HG03469 (cell line): ENCODE measurements at regions not wholly inside any gene's neighbourhood (a gene's known extent, or its start where the extent isn't known, plus 50 kb on each side); places are given as distances from the start of the nearest gene placed in this dataset.

Source experiments
- ATAC-seq: cut with Tn5 transposase; IDR thresholded peaks from one replicate; pipeline ENCODE4 v1.9.1; 2021; ENCODE audit warnings: mild to moderate bottlenecking, moderate library complexity, moderate number of reproducible peaks; ENCODE audit not compliant: unreplicated experiment

DNA sequence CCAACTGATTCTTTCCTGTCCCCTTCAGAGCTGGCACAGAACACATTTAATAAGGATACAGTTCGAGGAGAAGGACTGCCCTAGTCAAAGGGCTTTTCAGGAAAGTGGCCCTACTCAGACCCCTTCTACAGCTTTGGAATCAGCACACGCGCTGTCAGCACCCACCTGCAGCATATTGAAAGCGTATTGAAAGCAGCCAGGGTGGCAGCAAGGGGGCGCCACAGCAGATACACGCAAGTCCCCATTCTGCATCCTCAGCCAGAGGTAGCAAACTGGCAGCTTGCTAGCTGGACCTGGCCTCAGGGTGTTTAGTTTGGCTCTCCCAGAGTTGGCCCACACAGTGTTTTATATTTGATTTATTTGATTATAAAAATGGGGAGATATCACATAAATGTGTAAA, 101.0 kb upstream of the NT5C1B start:
- ATAC-seq = no peak

GRCh38 chr2:18684206-18685038, 95.1 kb upstream of the NT5C1B start:
- ATAC-seq = no peak

DNA sequence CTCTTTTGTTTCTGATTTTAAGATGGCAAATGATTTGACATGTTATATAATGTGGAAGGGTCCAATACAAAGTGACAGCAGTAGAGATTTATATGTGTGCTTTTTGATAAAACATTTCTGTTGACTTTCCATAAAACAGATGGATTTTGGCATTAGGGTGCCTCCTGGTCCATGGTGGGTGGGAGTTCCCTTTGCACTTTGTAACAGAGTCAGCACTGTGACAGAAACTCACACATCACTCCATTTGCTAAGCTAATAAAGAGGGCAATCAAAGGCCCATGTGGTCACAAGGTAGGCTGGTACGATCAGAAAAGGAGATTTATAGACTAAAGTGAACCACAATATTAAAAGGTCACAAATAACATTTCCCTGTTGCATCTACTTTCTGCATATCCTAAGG, 93.3 kb upstream of the NT5C1B start:
- ATAC-seq = no peak

GRCh38 chr2:18677280-18677679, 87.9 kb upstream of the NT5C1B start:
- ATAC-seq = no peak

GRCh38 chr2:18674309-18674708, 84.9 kb upstream of the NT5C1B start:
- no peak for ATAC-seq

GRCh38 chr2:18671363-18671762, 82.0 kb upstream of the NT5C1B start:
- no peak for ATAC-seq

- ATAC-seq = no peak
These were observed 78.9 kb upstream of the NT5C1B start for GRCh38 chr2:18668221-18668620.

GRCh38 chr2:18664421-18664820, 75.1 kb upstream of the NT5C1B start:
- ATAC-seq = no peak

DNA sequence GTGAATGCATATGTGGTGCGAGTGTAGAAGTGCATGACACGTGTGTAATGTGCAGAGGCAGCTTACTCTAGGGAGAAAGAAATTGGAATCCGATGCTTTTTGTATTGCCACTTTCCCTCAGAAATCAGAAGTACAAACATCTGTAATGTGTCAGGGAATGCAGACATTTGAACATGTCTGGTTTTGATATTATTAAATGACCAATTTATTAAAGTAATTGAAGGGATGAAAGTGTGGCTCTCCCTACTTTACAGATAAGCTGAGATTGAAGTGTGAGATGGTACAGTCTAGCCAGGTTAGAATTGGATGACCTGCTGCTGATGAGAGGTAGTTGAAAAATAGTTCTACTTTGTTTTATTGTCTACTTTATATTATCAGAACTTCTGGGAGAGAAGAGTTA, 74.5 kb upstream of the NT5C1B start:
- no peak for ATAC-seq

GRCh38 chr2:18662689-18663088, 73.3 kb upstream of the NT5C1B start:
- ATAC-seq = no peak

DNA sequence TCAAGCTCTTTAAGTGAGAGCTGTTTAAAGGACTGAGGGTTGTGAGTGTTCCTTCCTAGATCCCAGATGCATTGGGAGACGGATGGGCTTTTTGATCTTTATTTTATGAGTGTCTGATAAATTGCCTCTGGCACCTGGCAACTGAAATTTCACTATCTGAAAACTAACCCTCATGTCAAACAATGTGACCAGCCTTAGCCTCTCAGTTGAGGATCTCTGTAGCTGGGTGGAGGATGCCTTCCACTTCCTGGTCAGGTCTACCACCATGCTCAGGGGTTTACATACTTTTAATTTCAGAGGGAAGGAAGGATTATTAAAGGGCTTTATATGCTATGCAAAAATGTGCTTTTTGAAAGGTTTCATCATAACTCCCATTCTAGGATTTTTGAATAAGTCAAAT, 70.5 kb upstream of the NT5C1B start:
- no peak for ATAC-seq

DNA sequence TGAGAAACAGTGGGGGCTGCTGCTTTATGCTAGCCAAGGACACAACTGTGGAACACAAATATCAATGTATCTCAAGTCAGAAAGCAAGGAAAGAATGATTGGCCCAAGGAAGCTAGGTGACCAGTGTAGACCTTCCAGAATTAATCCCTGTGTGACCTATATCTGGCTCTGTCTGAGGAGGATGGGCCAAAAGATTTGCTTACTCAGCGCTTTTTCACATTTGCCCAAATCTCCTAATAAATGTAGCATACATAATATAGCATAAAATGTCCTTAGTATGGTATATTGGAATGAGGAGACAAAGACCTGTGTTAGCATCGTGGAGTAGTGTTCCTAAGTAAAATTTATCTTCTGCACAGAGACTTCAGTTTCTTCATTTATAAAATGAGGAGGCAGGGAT, 66.7 kb upstream of the NT5C1B start:
- no peak for ATAC-seq

- no peak for ATAC-seq
These were observed 62.7 kb upstream of the NT5C1B start for GRCh38 chr2:18651842-18652774.

DNA sequence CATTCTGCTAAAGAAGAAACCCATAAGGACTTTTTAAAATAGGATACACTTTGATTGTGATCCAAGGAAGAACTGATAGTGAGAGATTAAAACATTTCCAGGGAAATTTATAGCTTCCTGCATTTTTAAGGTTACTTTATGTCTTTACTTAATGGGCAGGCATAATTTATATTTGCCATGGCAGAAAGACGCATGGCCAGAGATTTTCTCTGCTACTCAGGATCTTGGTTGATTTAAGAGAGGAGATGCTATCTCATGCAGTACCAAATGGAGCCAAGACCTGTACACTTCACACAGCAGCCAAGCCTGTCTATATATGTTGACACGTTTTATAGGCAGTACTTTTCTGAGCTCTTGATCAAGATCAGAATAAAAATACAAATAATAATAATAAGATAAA, 60.9 kb upstream of the NT5C1B start:
- ATAC-seq = no peak

- ATAC-seq = no peak
These were observed 60.2 kb upstream of the NT5C1B start for GRCh38 chr2:18649502-18650135.

- no peak for ATAC-seq
These were observed 58.8 kb upstream of the NT5C1B start for GRCh38 chr2:18648161-18648560.

DNA sequence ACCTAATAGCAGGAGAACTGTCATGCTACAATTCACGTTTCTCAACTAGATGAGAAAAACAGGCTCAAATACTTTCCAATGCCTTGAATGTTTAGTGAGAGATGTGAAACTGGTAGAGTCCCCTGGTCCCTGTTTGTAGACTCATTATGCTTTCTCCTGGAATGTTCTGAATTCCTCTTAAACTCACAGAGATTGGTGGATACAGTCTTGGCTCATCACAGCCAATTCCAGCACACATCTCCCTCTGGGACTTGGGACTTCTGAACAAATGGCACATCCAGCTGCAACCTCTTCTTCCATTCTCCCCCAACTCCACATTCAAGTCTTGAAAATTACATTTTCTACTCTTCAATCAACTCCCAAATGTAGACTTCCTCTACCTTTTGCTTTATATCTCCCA, 58.4 kb upstream of the NT5C1B start:
- ATAC-seq = no peak

DNA sequence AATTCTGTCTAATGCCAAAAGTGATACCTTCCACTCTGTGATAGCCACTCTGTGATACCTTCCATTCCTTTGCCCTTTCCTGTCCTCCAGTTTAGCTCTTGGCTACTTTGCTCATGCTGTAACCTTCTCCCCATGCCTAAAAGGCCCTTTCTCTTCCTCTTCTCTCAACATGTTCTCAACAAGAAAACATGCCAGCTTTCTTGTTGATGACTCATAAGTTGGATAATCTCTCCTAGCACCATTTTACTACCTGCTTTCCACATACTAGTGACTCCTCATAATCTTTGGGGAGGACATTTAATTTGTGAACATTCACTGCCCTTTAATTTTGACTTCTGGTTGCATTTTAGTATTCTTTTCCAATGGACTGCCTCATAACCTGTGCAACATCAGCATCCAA, 55.9 kb upstream of the NT5C1B start:
- ATAC-seq = no peak

DNA sequence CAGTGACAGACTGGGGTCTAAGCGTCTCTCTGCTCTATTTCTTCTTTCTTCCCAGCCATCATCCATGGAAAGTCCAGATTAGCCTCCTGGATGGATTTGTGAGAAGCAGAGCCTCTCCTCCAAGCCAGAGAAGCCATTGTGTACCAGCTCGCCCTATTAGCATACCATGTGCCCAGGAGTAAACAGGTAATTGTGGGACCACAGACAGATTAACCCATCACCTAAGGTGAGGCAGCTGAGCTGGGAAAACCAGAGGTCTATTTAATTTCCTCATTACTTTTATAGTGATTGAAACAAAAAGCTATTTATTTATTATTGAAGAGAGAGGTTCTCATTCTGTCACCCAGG, 54.7 kb upstream of the NT5C1B start:
- no peak for ATAC-seq

- ATAC-seq = no peak
These were observed 54.2 kb upstream of the NT5C1B start for GRCh38 chr2:18643326-18644114.

GRCh38 chr2:18641823-18642222, 52.5 kb upstream of the NT5C1B start:
- no peak for ATAC-seq
